ENCODE measurements at regions not wholly inside any gene's neighbourhood (a gene's known extent, or its start where the extent isn't known, plus 50 kb on each side); places are given as distances from the start of the nearest gene placed in this dataset.

- no peak for DNase-seq
Measured at GRCh38 chr12:115452751-115453281, 768.8 kb upstream of the TBX3 start.

GRCh38 chr12:115451780-115452736, 768.1 kb upstream of the TBX3 start:
- DNase-seq = no peak

- no peak for DNase-seq
Measured at GRCh38 chr12:115451151-115451779, 767.3 kb upstream of the TBX3 start.

- no peak for DNase-seq
Measured at GRCh38 chr12:115450710-115451109, 766.7 kb upstream of the TBX3 start.

- DNase-seq = no peak
Measured at GRCh38 chr12:115450017-115450416, 766.0 kb upstream of the TBX3 start.

GRCh38 chr12:115449526-115449925, 765.6 kb upstream of the TBX3 start:
- no peak for DNase-seq

GRCh38 chr12:115444346-115444745, 760.4 kb upstream of the TBX3 start:
- DNase-seq = no peak

GRCh38 chr12:115443351-115443938, 759.5 kb upstream of the TBX3 start:
- DNase-seq = no peak

GRCh38 chr12:115440438-115440837, 756.5 kb upstream of the TBX3 start:
- DNase-seq = no peak

GRCh38 chr12:115439008-115439601, 755.1 kb upstream of the TBX3 start:
- DNase-seq = no peak

GRCh38 chr12:115438314-115438713, 754.3 kb upstream of the TBX3 start:
- DNase-seq = no peak

- no peak for DNase-seq
Measured at GRCh38 chr12:115437061-115437567, 753.1 kb upstream of the TBX3 start.

GRCh38 chr12:115433014-115433634, 749.1 kb upstream of the TBX3 start:
- DNase-seq = no peak

GRCh38 chr12:115430636-115431035, 746.7 kb upstream of the TBX3 start:
- DNase-seq = no peak

- DNase-seq = no peak
Measured at GRCh38 chr12:115426732-115427131, 742.8 kb upstream of the TBX3 start.

GRCh38 chr12:115424003-115424402, 740.0 kb upstream of the TBX3 start:
- no peak for DNase-seq

GRCh38 chr12:115423546-115423987, 739.6 kb upstream of the TBX3 start:
- DNase-seq = no peak

- no peak for DNase-seq
Measured at GRCh38 chr12:115422845-115423545, 739.0 kb upstream of the TBX3 start.

GRCh38 chr12:115421796-115422709, 738.1 kb upstream of the TBX3 start:
- DNase-seq = no peak

GRCh38 chr12:115421350-115421749, 737.4 kb upstream of the TBX3 start:
- no peak for DNase-seq
